ENCODE measurements at regions not wholly inside any gene's neighbourhood (a gene's known extent, or its start where the extent isn't known, plus 50 kb on each side); places are given as distances from the start of the nearest gene placed in this dataset.

- no peak for TF ChIP-seq CTCF (IDR thresholded peaks at IDR 0.05)
- TF ChIP-seq POLR2A (IDR thresholded peaks at IDR 0.05) = no peak
Measured at GRCh38 chr3:28936154-28936553, 344.7 kb upstream of the RBMS3 start.

All from transverse colon (tissue), 3 donors.